ENCODE measurements at regions not wholly inside any gene's neighbourhood (a gene's known extent, or its start where the extent isn't known, plus 50 kb on each side); places are given as distances from the start of the nearest gene placed in this dataset.
"Not testable (repeated sequence)": the region's sequence is repeated elsewhere in the genome, so short reads cannot be mapped to it uniquely, and the experiment has no call there.

GRCh38 chr7:52735656-52736055 is 299.8 kb upstream of the POM121L12 start:
- no peak for TF ChIP-seq CTCF (IDR thresholded peaks at IDR 0.05; ENCODE audit: extremely low read depth, insufficient read depth, missing control alignments)
- DNase-seq (ENCODE audit: low spot score) = no peak
- in situ Hi-C loops (cut with MboI; ENCODE audit: low pct_unique_long_range_greater_than_20kb, low sequenced_read_pairs, unreplicated experiment) = no loop called here

GRCh38 chr7:52728683-52729082 is 306.8 kb upstream of the POM121L12 start:
- DNase-seq (ENCODE audit: low spot score); in situ Hi-C loops (cut with MboI; ENCODE audit: low pct_unique_long_range_greater_than_20kb, low sequenced_read_pairs, unreplicated experiment): not testable (repeated sequence)

- no peak for TF ChIP-seq CTCF (IDR thresholded peaks at IDR 0.05; ENCODE audit: extremely low read depth, insufficient read depth, missing control alignments)
- in situ Hi-C loops (cut with MboI; ENCODE audit: low pct_unique_long_range_greater_than_20kb, low sequenced_read_pairs, unreplicated experiment) = no loop called here
These were observed 307.8 kb upstream of the POM121L12 start for GRCh38 chr7:52727632-52728031.

GRCh38 chr7:52726986-52727385 is 308.4 kb upstream of the POM121L12 start:
- TF ChIP-seq CTCF (IDR thresholded peaks at IDR 0.05; ENCODE audit: extremely low read depth, insufficient read depth, missing control alignments) = no peak
- no peak for DNase-seq (ENCODE audit: low spot score)
- in situ Hi-C loops (cut with MboI; ENCODE audit: low pct_unique_long_range_greater_than_20kb, low sequenced_read_pairs, unreplicated experiment) = no loop called here

More at GRCh38 chr7:52727632-52728031, 307.8 kb upstream of the POM121L12 start:
- no peak for DNase-seq (ENCODE audit: low spot score)

GRCh38 chr7:52726493-52726892 is 308.9 kb upstream of the POM121L12 start:
- DNase-seq (ENCODE audit: low spot score) = no peak
- no peak for TF ChIP-seq CTCF (IDR thresholded peaks at IDR 0.05; ENCODE audit: extremely low read depth, insufficient read depth, missing control alignments)
- in situ Hi-C loops (cut with MboI; ENCODE audit: low pct_unique_long_range_greater_than_20kb, low sequenced_read_pairs, unreplicated experiment) = no loop called here

GRCh38 chr7:52723606-52724005 is 311.8 kb upstream of the POM121L12 start:
- in situ Hi-C loops (cut with MboI; ENCODE audit: low pct_unique_long_range_greater_than_20kb, low sequenced_read_pairs, unreplicated experiment) = no loop called here
- DNase-seq (ENCODE audit: low spot score) = no peak
- no peak for TF ChIP-seq CTCF (IDR thresholded peaks at IDR 0.05; ENCODE audit: extremely low read depth, insufficient read depth, missing control alignments)

GRCh38 chr7:52720856-52721255 is 314.6 kb upstream of the POM121L12 start:
- in situ Hi-C loops (cut with MboI; ENCODE audit: low pct_unique_long_range_greater_than_20kb, low sequenced_read_pairs, unreplicated experiment) = no loop called here
- TF ChIP-seq CTCF (IDR thresholded peaks at IDR 0.05; ENCODE audit: extremely low read depth, insufficient read depth, missing control alignments) = no peak
- DNase-seq (ENCODE audit: low spot score) = no peak
